Mesendoderm (in vitro differentiated cells): ENCODE measurements at regions not wholly inside any gene's neighbourhood (a gene's known extent, or its start where the extent isn't known, plus 50 kb on each side); places are given as distances from the start of the nearest gene placed in this dataset.
A peak's percentile ranks its signal among the peaks of the same experiment; 100 is the strongest.
"Not testable (repeated sequence)": the region's sequence is repeated elsewhere in the genome, so short reads cannot be mapped to it uniquely, and the experiment has no call there.

Source experiments
- DNase-seq: peaks from one replicate; pipeline ENCODE4 v3.0.0; 2013
- H2AK5ac ChIP-seq: 2 replicates; pipeline ENCODE4 v1.6.1; 2013; ENCODE audit warnings: low read length, inconsistent platforms
- H2BK120ac ChIP-seq: 2 replicates; pipeline ENCODE4 v1.6.1; 2013; ENCODE audit warnings: low read depth, mild to moderate bottlenecking, low read length, moderate library complexity, mixed read lengths
- H2BK15ac ChIP-seq: replicated peaks from 2 replicates; pipeline ENCODE4 v1.6.1; 2013; ENCODE audit warnings: low read depth, mild to moderate bottlenecking, moderate library complexity
- H2BK5ac ChIP-seq: 2 replicates; pipeline ENCODE4 v1.6.1; 2013; ENCODE audit warnings: low read length, inconsistent platforms
- H3K18ac ChIP-seq: 2 replicates; pipeline ENCODE4 v1.6.1; 2013; ENCODE audit warnings: mild to moderate bottlenecking, low read length, mixed read lengths
- H3K23ac ChIP-seq: one replicate; pipeline ENCODE4 v1.6.1; 2013; ENCODE audit warnings: low read length
- H3K27ac ChIP-seq: 2 replicates; pipeline ENCODE4 v1.5.1; 2013; ENCODE audit warnings: low read depth, mild to moderate bottlenecking, inconsistent platforms, low read length, moderate library complexity
- H3K27me3 ChIP-seq: 2 replicates; pipeline ENCODE4 v1.6.1; 2013; ENCODE audit warnings: low read length, control low read depth, mild to moderate bottlenecking, inconsistent platforms; ENCODE audit not compliant: insufficient read depth, poor library complexity
- H3K36me3 ChIP-seq: 2 replicates; pipeline ENCODE4 v1.6.1; 2013; ENCODE audit warnings: low read length, inconsistent platforms; ENCODE audit not compliant: control insufficient read depth, insufficient read depth
- H3K4ac ChIP-seq: one replicate; pipeline ENCODE4 v1.6.1; 2013; ENCODE audit warnings: low read depth, mild to moderate bottlenecking, low read length, moderate library complexity
- H3K4me1 ChIP-seq: 2 replicates; pipeline ENCODE4 v1.6.1; 2013; ENCODE audit warnings: low read depth, low read length, inconsistent platforms; ENCODE audit not compliant: control insufficient read depth
- H3K4me2 ChIP-seq: 2 replicates; pipeline ENCODE4 v1.6.1; 2013; ENCODE audit warnings: low read length
- H3K4me3 ChIP-seq: 2 replicates; pipeline ENCODE4 v1.5.1; 2013; ENCODE audit warnings: mild to moderate bottlenecking, low read length
- H3K56ac ChIP-seq: one replicate; pipeline ENCODE4 v1.6.1; 2013; ENCODE audit warnings: low read length
- H3K79me1 ChIP-seq: 2 replicates; pipeline ENCODE4 v1.6.1; 2013; ENCODE audit warnings: low read length, inconsistent platforms
- H3K79me2 ChIP-seq: 2 replicates; pipeline ENCODE4 v1.6.1; 2013; ENCODE audit warnings: mild to moderate bottlenecking, low read length; ENCODE audit not compliant: control insufficient read depth, insufficient read depth
- H3K9ac ChIP-seq: 2 replicates; pipeline ENCODE4 v1.6.1; 2013; ENCODE audit warnings: low read length, inconsistent platforms
- H4K5ac ChIP-seq: one replicate; pipeline ENCODE4 v1.6.1; 2013; ENCODE audit warnings: low read length
- H4K8ac ChIP-seq: one replicate; pipeline ENCODE4 v1.6.1; 2013; ENCODE audit warnings: low read depth, mild to moderate bottlenecking, control low read depth, low read length, moderate library complexity
- WGBS: extraction: QIAGEN DNeasy Blood & Tissue Kit; methylation state at CpG from one replicate; pipeline ENCODE4 v1.1.7; 2013; ENCODE audit warnings: low lambda C conversion rate, missing lambda C conversion rate; ENCODE audit not compliant: insufficient coverage; ENCODE audit errors: extremely low coverage; 5-methylcytosine and 5-hydroxymethylcytosine counted together

DNA sequence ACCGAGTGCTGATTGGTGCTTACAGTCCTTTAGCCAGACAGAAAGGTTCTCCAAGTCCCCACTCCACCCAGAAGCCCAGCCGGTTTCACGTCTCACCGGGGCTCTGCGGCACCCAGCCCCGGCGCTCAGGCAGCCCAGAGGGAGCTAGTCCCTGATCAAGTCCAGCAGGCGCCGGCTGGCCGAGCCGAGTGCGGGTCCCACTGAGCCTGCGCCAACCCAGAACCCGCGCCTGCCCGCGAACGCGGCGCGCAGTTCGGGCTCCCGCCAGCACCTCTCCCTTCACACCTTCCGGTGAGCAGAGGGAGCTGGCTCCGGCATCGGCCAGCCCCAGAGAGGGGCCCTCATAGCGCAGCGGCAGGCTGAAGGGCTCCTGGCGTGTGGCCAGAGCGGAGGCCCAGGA lies 481.6 kb upstream of the CHD1 start:
- H3K4me3 ChIP-seq, H3K23ac ChIP-seq, H3K4ac ChIP-seq, DNase-seq, H3K4me1 ChIP-seq, H4K5ac ChIP-seq, H3K79me2 ChIP-seq, H3K79me1 ChIP-seq, H2AK5ac ChIP-seq, H2BK120ac ChIP-seq, H2BK5ac ChIP-seq, H3K9ac ChIP-seq, H3K27ac ChIP-seq, H3K36me3 ChIP-seq, H3K4me2 ChIP-seq, H3K56ac ChIP-seq, H3K27me3 ChIP-seq, H4K8ac ChIP-seq, H2BK15ac ChIP-seq, H3K18ac ChIP-seq: not testable (repeated sequence)
- no CpG with 5 or more reads among the region's 30 CpGs for WGBS

DNA sequence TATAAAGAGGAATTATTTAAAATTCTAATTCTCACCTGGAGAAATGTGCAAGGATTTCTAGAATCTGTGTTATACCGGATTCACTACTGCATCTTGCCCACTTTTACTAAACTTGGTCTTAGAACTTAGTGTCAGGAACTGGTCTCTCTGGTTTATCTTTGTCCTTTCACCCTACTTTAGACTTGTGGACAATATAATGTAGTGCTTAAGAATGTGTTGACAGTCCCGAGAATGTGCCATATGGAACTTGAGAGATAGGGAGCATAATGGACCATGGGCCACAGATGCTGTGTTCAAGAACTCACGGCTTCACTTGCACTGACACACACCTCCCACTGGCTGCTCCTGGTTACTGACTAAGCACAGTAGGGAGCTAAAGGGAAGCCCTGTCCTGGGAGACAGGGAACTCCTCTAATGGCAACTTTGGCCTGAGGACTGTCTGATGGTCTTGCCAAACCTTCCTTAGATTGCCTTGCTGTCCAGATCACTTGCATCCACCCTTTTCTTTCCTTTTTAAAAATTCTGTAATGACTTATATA lies 476.0 kb upstream of the CHD1 start:
- not testable (repeated sequence) for H3K4me3 ChIP-seq, H3K18ac ChIP-seq, H3K56ac ChIP-seq, H3K9ac ChIP-seq, H3K79me2 ChIP-seq, H3K79me1 ChIP-seq, H2BK5ac ChIP-seq, H3K27ac ChIP-seq, H3K36me3 ChIP-seq, H4K8ac ChIP-seq, H2BK15ac ChIP-seq, H4K5ac ChIP-seq, H3K23ac ChIP-seq, DNase-seq, H2AK5ac ChIP-seq, H3K4ac ChIP-seq, H3K27me3 ChIP-seq, H3K4me1 ChIP-seq, H2BK120ac ChIP-seq, H3K4me2 ChIP-seq
- WGBS = no CpG with 5 or more reads among the region's 3 CpGs

DNA sequence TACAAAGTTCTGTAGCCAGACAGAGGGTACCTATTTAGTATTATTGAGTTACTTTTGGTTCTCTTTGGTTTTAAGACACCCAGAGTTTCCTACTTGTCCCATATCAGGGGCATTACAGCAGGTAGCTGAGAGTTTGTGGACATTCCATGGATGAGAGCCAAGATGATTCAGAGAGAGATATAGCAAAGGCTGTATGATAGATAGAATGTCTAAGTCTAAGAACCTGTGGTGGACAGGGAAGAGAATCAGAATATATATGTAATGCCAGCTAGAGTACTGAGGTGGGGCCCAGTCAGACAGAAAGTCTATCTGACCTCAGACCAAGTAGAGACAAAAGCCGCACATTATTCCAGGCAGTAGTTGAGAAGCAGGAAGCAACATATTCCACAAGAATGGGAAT lies 471.8 kb upstream of the CHD1 start:
- not testable (repeated sequence) for H3K23ac ChIP-seq, H3K36me3 ChIP-seq, H2AK5ac ChIP-seq, H3K79me1 ChIP-seq, H2BK15ac ChIP-seq, H3K56ac ChIP-seq, H3K4ac ChIP-seq, H3K18ac ChIP-seq, H3K79me2 ChIP-seq, H3K4me3 ChIP-seq, H2BK5ac ChIP-seq, H4K5ac ChIP-seq, DNase-seq, H3K27me3 ChIP-seq, H2BK120ac ChIP-seq, H4K8ac ChIP-seq, H3K27ac ChIP-seq, H3K4me1 ChIP-seq, H3K9ac ChIP-seq, H3K4me2 ChIP-seq
- WGBS = no CpG with 5 or more reads among the region's 1 CpG

DNA sequence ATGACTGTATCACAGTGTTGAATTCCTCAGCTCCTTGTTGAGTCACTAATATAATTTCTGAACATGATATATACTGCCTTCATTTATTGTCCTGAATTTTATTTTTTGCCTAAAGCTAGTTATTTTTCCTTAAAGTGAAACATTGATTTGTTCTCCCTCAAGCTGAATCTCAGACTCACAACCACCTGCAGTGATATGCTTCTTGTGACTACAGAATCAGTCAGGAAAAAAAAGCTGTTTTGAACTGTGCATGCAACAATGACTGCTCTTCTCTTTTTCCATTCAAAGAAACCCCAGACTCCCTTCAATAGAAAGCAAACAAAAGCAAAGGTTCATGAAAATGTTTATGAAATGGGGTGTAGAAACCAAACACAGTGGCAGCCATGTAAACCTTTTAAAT lies 470.2 kb upstream of the CHD1 start:
- Histone ChIP-seq H2BK5ac (no peak overlapping the region), H4K8ac (no peak overlapping the region), H3K79me1 (no peaks in the 10 kb centered on the region), H3K27me3 (no peaks in the 10 kb centered on the region), H3K4ac (no peak overlapping the region), H3K79me2 (no peaks in the 10 kb centered on the region), H3K18ac (no peak overlapping the region), H3K4me3 (no peak overlapping the region), H3K4me1 (no peaks in the 10 kb centered on the region), H3K36me3 (no peaks in the 10 kb centered on the region), H2BK15ac (no peak overlapping the region), H3K56ac (no peak overlapping the region), H3K9ac (no peak overlapping the region), H2AK5ac (no peak overlapping the region), H4K5ac (no peak overlapping the region), H2BK120ac (no peak overlapping the region), H3K23ac (no peak overlapping the region), H3K27ac (no peak overlapping the region), H3K4me2 (no peak overlapping the region)
- no peak for DNase-seq

DNA sequence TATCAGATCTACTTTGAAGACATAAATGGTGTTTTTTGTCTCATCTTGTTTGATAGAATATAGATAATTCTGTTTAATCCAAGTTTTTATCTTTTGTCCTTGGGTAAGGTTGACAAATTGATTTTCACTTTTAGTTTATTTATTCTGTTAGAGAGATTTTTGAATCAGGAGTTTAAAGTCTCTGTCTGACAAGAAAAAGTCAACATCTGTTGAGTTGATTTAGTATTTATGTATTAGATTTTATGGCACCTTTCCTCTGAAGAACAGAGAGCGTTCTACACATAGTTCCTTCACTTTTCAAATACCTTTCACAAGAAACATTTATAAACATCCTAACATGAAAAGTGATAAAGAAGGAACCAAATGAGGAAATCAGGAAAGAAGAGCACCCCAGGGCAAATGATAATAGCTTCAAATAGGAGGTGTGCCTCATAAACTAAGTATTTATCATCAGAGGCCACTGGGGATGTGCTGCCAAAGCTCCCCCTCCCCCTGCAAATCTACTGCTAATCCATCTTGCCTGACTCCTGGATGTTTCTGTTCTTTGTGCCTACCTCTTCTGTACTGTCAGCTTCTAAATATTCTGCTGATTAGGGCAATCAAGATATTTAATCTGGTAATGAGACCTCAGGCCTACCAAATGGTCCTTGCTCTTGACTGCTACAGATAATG lies 457.7 kb upstream of the CHD1 start:
- H3K27me3 ChIP-seq = no peaks in the 10 kb centered on the region
- no peak overlapping the region for H3K4me2 ChIP-seq
- H3K18ac ChIP-seq = no peak overlapping the region
- no peak overlapping the region for H3K4me3 ChIP-seq
- H4K5ac ChIP-seq = no peak overlapping the region
- no peak overlapping the region for H4K8ac ChIP-seq
- no peak overlapping the region for H3K9ac ChIP-seq
- no peak overlapping the region for H2BK120ac ChIP-seq
- H3K27ac ChIP-seq = no peak overlapping the region
- no peak overlapping the region for H3K56ac ChIP-seq
- H3K23ac ChIP-seq = no peak overlapping the region
- no peaks in the 10 kb centered on the region for H3K36me3 ChIP-seq
- H2AK5ac ChIP-seq = no peak overlapping the region
- no CpG with 5 or more reads among the region's 1 CpG for WGBS
- no peak overlapping the region for H3K4ac ChIP-seq
- no peaks in the 10 kb centered on the region for H3K79me1 ChIP-seq
- H2BK5ac ChIP-seq = no peak overlapping the region
- peak; percentile 32 for DNase-seq
- H3K79me2 ChIP-seq = no peaks in the 10 kb centered on the region
- H2BK15ac ChIP-seq = no peak overlapping the region
- no peaks in the 10 kb centered on the region for H3K4me1 ChIP-seq

DNA sequence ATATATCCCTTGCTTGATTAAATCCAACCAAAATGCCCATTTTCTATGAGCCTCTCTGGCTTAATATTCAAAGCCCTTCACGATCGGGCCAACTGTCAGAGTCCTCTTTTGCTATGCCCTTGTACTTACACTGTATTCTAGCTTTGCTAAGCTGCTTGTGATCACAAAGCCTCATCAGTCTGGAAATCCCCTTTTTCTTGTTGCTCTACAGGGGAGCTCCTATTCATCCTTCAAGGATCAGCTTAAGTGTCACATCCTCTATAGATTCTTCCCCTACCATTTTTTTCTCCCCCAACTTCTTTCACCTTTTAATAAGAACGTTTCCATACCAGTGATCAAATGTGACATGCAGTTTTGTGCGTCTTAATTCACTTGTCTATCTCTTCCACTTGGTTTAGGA lies 450.4 kb upstream of the CHD1 start:
- Histone ChIP-seq H3K27me3 (no peaks in the 10 kb centered on the region), H2BK5ac (no peak overlapping the region), H3K23ac (no peak overlapping the region), H2BK120ac (no peak overlapping the region), H3K18ac (no peak overlapping the region), H2AK5ac (no peak overlapping the region), H3K79me1 (no peaks in the 10 kb centered on the region), H3K9ac (no peak overlapping the region), H3K36me3 (no peaks in the 10 kb centered on the region), H3K4me2 (no peak overlapping the region), H3K4ac (no peak overlapping the region), H4K5ac (no peak overlapping the region), H3K4me3 (no peak overlapping the region), H3K79me2 (no peaks in the 10 kb centered on the region), H4K8ac (no peak overlapping the region), H2BK15ac (no peak overlapping the region), H3K4me1 (no peaks in the 10 kb centered on the region), H3K27ac (no peak overlapping the region), H3K56ac (no peak overlapping the region)
- no CpG with 5 or more reads among the region's 4 CpGs for WGBS
- no peak for DNase-seq
